OCI-LY1 (cell line): ENCODE measurements at regions not wholly inside any gene's neighbourhood (a gene's known extent, or its start where the extent isn't known, plus 50 kb on each side); places are given as distances from the start of the nearest gene placed in this dataset.

Source experiments
- CTCF ChIP-seq: fragments of 200-600 bp; sonication (generic), shearing (Covaris generic); IDR thresholded peaks from 2 replicates; pipeline ENCODE4 v1.5.1; 2017; ENCODE audit warnings: mild to moderate bottlenecking, antibody characterized with exemption, low read length, moderate library complexity, mixed read lengths
- EZH2 ChIP-seq: fragments of 200-600 bp; sonication (generic), shearing (Covaris generic); IDR thresholded peaks from 2 replicates; pipeline ENCODE4 v1.8.0; 2017; ENCODE audit warnings: borderline replicate concordance, mixed run types, mild to moderate bottlenecking, antibody characterized with exemption, low read length, moderate library complexity, mixed read lengths

- TF ChIP-seq CTCF (no peak), EZH2 (no peak)
Measured at GRCh38 chr10:131724169-131724545, 176.7 kb upstream of the PPP2R2D start.
